ENCODE measurements at regions not wholly inside any gene's neighbourhood (a gene's known extent, or its start where the extent isn't known, plus 50 kb on each side); places are given as distances from the start of the nearest gene placed in this dataset.

DNA sequence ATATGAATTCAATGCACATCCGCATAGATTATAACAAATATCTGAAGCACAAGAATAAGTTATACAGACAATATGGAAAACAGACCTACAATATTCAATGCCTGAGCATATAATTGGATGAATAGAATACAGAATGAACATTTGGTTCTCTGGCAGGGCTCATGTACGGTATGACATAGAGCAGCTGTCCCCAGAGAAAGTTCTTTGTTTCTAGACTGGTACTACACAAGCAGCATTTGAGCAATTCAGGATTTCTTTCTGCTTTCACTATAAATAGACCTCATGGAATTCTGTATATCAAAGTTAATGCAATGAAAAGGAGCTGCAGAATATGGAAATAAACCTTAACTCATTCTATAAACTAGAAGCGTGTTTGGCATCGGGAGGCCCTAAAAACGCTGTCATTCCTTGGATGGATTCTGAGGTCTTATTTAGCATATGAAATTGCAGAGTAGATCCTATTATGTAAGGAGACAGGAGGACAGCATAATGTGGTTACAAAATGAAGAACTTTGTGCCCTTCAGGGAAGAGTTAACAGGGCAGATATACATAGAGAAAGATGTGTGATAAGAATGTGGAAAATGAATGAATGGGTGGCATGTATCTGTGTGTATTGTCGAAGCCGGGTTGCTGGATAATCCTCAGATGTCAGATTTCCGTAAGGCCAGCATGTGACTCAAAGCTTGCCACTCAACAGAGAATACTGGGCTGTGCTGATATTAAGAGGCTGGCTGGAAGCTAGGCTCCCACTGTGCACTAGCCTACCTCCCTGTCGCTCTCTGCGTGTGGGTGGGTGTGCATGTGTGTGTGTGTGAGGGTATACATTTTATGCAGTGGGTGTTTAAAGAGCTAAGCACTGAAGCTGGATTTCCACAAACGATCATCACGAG is 103.3 kb upstream of the SLC4A4 start:
- TF ChIP-seq, protein P1, sequence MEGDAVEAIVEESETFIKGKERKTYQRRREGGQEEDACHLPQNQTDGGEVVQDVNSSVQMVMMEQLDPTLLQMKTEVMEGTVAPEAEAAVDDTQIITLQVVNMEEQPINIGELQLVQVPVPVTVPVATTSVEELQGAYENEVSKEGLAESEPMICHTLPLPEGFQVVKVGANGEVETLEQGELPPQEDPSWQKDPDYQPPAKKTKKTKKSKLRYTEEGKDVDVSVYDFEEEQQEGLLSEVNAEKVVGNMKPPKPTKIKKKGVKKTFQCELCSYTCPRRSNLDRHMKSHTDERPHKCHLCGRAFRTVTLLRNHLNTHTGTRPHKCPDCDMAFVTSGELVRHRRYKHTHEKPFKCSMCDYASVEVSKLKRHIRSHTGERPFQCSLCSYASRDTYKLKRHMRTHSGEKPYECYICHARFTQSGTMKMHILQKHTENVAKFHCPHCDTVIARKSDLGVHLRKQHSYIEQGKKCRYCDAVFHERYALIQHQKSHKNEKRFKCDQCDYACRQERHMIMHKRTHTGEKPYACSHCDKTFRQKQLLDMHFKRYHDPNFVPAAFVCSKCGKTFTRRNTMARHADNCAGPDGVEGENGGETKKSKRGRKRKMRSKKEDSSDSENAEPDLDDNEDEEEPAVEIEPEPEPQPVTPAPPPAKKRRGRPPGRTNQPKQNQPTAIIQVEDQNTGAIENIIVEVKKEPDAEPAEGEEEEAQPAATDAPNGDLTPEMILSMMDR (IDR thresholded peaks at IDR 0.05): no peak
- Histone ChIP-seq H3K36me3 (no peaks in the 10 kb centered on the region), H3K9me3 (no peaks in the 10 kb centered on the region), H3K4me1 (peaks cover 0 to 61% (median 19%) of the 10 kb centered on the region in 9 donors), H3K27ac (peak overlapping the region in 9 of 10 donors; percentile 13 to 74 (median 56)), H3K27me3 (no peaks in the 10 kb centered on the region), H3K4me3 (peak overlapping the region in 7 of 10 donors; percentile 22 to 40 (median 33))
- DNase-seq: peak in 1 of 2 donors; percentile 25
- peak; percentile 53 to 81 (median 70) for ATAC-seq
- intact Hi-C loops (cut with DNase I): loop anchor here in 4 of 10 donors (10.0 kb wide), 3 partner anchors 51 to 479 kb away; no protein-coding TSS in a partner anchor
- 19 to 33% methylated on average over 12 of the region's 12 CpGs for WGBS, 2 donors

DNA sequence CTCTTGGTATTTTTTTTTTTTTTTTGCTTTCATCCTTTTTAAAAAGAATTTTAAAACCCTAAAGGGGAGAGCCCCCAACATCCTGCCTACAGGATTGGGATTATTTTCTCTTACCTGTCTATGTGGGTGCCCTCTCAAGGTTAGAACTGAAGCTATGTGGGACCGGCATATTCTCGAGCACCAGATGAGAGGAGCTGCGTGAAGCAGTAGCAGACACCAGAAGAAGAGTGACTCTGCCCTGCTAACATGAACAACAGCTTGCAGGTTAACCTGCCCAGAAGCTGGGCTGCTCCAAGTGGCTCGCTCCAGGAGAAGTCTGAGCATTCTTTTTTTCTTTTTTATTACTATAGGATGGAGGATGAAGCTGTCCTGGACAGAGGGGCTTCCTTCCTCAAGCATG is 102.6 kb upstream of the SLC4A4 start:
- ATAC-seq (peak in 6 of 8 donors; percentile 25 to 59 (median 52)), DNase-seq (no peak)
- Histone ChIP-seq H3K27me3 (no peaks in the 10 kb centered on the region), H3K4me1 (peaks cover 0 to 64% (median 17%) of the 10 kb centered on the region in 9 donors), H3K9me3 (no peaks in the 10 kb centered on the region), H3K27ac (peak overlapping the region in 7 of 10 donors; percentile 38 to 74 (median 63)), H3K36me3 (no peaks in the 10 kb centered on the region), H3K4me3 (peak overlapping the region in 7 of 10 donors; percentile 22 to 40 (median 33))
- intact Hi-C loops (cut with DNase I): loop anchor here in 4 of 10 donors (10.0 kb wide), 3 partner anchors 51 to 479 kb away; no protein-coding TSS in a partner anchor
- TF ChIP-seq, protein P1 (IDR thresholded peaks at IDR 0.05): no peak
- WGBS, 2 donors: 53 to 59% methylated on average over 4 of the region's 4 CpGs

DNA sequence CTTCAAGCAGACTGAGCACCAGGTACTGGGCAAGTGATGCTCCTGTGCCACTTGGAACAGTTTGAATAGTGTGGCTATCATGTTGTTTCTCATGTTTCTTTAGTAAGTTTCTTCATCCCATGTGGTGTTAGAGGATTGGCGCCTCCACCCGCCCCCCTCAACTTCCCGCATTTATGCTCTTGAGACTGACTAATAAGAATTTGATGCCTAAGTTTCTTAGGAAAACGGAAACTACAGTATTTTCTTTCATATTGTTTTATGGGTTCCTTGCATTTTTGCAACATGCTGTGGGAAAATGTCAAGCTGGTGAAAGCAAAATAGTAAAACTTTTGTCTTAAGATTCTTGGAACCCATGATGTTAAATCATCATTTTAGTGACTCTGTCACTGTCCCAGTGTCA is 101.2 kb upstream of the SLC4A4 start:
- intact Hi-C loops (cut with DNase I): loop anchor here in 4 of 10 donors (10.0 kb wide), 3 partner anchors 53 to 477 kb away; no protein-coding TSS in a partner anchor
- WGBS, 2 donors: 84 to 88% methylated on average over 4 of the region's 4 CpGs
- Histone ChIP-seq H3K4me1 (peaks cover 0 to 64% (median 16%) of the 10 kb centered on the region in 9 donors), H3K4me3 (no peak overlapping the region), H3K27ac (no peak overlapping the region), H3K36me3 (no peaks in the 10 kb centered on the region), H3K27me3 (no peaks in the 10 kb centered on the region), H3K9me3 (no peaks in the 10 kb centered on the region)
- ATAC-seq (no peak), DNase-seq (no peak)
- TF ChIP-seq, protein P1 (IDR thresholded peaks at IDR 0.05): no peak

DNA sequence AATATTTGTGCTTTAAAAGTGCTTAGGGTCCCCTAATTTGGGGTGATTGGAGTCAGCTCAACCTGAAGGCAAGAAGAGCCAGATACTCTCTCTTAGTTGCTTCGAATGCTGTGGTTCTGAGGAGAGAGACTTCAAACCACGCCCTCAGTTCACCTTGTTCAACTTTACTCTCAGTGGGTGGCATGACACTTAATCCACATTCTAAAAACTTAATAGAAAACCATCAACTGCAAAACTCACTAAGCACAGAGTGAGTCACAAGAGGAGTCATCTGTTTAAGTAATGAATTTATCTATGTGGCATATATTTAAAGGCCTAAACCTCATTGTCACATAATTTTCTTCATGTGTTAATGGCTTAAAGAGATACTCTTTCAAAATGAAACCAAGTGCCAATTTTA is 99.5 kb upstream of the SLC4A4 start:
- 63 to 82% methylated on average over 2 of the region's 2 CpGs for WGBS, 2 donors
- Histone ChIP-seq H3K4me3 (no peak overlapping the region), H3K36me3 (no peaks in the 10 kb centered on the region), H3K9me3 (no peaks in the 10 kb centered on the region), H3K27me3 (no peaks in the 10 kb centered on the region), H3K27ac (no peak overlapping the region), H3K4me1 (peaks cover 0 to 50% (median 12%) of the 10 kb centered on the region in 9 donors)
- intact Hi-C loops (cut with DNase I): loop anchor here in 4 of 10 donors (10.0 kb wide), 3 partner anchors 55 to 475 kb away; no protein-coding TSS in a partner anchor
- DNase-seq (no peak), ATAC-seq (no peak)
- TF ChIP-seq, protein P1 (IDR thresholded peaks at IDR 0.05): no peak
